HG02938 (cell line): ENCODE measurements at regions not wholly inside any gene's neighbourhood (a gene's known extent, or its start where the extent isn't known, plus 50 kb on each side); places are given as distances from the start of the nearest gene placed in this dataset.
"Not testable (repeated sequence)": the region's sequence is repeated elsewhere in the genome, so short reads cannot be mapped to it uniquely, and the experiment has no call there.

Experiments
- ATAC-seq: cut with Tn5 transposase; IDR thresholded peaks from one replicate; pipeline ENCODE4 v1.9.1; 2021; ENCODE audit warnings: mild to moderate bottlenecking, moderate library complexity; ENCODE audit not compliant: unreplicated experiment

DNA sequence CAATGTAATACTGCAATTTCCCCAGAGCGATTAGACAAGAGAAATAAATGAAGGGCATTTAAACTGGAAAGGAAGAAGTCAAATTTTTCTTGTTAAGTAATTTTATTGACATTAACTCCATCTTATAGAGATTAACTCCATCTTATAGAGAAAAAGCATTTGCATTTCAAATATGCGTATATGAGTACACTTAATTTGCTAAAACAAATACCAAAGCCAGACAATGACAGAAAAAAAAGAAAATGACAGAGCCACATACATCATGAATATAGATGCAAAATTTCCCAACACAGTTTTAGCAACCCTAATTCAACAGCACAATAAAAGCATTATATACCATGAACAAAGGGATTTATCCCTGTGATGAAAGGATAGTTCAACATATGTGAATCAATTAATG is 1293.1 kb upstream of the EYS start:
- ATAC-seq = no peak

DNA sequence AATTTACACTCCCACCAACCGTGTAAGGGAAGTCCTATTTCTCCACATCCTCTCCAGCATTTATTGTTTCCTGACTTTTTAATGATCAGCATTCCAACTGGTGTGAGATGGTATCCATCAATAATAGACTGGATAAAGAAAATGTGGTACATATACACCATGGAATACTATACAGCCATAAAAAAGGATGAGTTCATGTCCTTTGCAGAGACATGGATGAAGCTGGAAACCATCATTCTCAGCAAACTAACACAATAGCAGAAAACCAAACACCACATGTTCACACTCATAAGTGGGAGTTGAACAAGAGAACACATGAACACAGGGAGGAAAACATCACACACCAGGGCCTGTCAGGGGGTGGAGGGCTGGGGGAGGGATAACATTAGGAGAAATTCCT is 1290.6 kb upstream of the EYS start:
- ATAC-seq = not testable (repeated sequence)

- ATAC-seq = no peak
Observed at GRCh38 chr6:66995669-66996068, 1288.6 kb upstream of the EYS start.

GRCh38 chr6:66993708-66994107 is 1286.7 kb upstream of the EYS start:
- ATAC-seq = not testable (repeated sequence)

GRCh38 chr6:66993272-66993671 is 1286.2 kb upstream of the EYS start:
- ATAC-seq = no peak

DNA sequence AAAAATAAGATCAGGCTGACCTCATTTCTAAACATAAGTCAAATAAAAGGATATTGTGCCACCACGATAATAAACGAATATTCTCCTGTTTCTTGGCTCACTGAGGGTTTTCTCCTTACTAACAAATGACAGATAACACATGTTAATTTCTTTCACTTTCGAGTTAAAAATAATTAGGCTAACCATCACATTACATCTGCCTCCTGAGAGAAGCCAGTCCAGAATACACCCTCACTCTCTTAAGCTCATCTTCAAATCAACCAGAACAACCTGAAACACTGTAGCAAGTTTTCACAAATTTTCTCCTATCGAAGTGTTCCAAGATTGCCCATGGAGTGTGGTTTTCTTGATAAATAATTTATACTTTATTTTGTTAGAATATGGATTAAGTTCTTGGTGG is 1285.6 kb upstream of the EYS start:
- ATAC-seq = no peak

DNA sequence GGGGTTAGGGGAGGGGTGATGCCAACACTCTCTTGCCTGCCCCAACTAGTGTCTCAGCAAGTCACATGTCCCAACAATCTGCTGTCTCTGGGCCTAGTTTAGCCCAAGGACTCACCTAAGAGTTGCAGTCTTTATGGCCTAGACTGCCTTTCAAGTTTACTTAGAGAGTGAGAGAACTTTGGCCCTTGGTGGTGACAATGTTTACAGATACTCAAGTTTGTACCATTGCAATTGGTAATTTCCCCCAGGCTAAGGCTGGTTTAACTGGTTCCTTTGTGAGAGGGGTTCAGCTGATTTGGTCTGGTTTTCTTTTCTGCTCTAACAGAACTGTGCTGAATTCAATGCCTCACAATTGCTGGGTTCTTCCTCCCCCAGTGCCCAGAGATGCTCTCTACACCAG is 1279.9 kb upstream of the EYS start:
- ATAC-seq = no peak

GRCh38 chr6:66985816-66986215 is 1278.8 kb upstream of the EYS start:
- ATAC-seq = no peak

DNA sequence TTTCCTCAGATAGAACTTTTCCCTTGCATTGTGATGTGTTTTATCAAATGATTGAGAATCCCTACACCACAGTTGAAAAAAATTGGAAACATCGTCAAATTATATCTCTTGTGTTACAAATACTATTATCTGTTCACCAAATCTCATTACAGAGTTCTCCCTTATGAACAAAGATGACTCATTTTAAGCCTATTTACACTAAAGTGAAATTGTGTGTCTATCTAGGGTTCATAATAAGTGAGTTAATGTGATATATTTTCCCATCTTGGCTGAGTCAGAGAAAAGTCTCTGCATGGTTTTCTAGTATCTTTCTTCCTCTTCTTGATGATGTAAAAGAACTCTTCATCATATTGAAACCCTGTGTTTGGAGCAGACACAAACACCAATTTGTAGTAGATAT is 1263.3 kb upstream of the EYS start:
- ATAC-seq = no peak

DNA sequence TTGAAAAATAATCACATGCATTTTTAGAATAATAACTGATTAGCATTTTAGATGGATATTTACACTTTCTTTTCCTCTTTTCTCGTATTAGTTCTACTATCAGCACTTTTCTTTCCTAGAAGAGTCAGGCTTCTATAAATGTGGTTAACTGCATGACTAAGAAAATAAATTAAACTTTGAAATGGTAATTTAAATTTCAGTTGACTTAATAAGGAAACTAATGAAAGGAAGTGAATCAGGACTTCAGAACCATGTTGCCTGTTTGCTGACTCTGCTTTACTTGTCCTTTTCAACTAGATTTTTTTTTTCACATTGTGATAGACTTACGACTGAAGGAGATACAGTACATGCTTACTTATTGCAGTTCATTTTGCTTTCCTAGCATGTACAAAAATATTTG is 1258.2 kb upstream of the EYS start:
- ATAC-seq = no peak

- ATAC-seq = no peak
Observed at GRCh38 chr6:66964216-66964615, 1257.2 kb upstream of the EYS start.

- ATAC-seq = no peak
Observed at GRCh38 chr6:66962082-66962481, 1255.1 kb upstream of the EYS start.

- ATAC-seq = no peak
Observed at GRCh38 chr6:66961191-66961590, 1254.2 kb upstream of the EYS start.

DNA sequence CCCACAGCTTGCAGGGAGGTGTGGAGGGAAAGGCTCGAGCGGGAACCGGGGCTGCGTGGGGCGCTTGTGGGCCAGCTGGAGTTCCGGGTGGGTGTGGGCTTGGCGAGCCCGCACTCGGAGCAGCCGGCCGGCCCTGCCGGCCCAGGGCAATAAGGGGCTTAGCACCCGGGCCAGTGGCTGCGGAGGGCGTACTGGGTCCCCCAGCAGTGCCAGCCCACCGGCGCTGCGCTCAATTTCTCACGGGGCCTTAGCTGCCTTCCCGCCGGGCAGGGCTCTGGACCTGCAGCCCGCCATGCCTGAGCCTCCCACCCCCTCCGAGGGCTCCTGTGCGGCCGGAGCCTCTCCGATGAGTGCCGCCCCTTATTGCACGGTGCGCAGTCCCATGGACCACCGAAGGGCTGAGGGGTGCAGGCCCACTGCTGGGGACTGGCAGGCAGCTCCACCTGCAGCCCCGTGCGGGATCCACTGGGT is 1242.2 kb upstream of the EYS start:
- ATAC-seq = no peak

GRCh38 chr6:66948106-66948505 is 1241.1 kb upstream of the EYS start:
- ATAC-seq = no peak

DNA sequence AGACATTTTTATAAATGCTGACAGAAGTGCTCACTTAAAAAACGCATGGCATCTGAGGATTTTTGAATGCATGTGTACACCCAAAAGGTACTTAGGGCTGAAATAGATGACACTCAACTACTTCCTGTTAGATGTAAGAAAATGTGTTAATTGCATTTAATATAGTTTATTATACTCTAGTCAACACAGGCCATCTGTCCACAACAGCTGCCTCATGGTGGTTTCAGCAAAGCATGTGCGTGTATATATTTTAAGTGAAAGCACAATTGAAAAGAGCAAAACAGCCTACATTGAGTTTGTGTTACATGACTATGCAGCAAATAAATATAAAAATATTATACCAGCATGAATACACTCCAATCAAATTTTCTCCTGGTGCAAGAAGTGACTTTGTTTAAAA is 1233.0 kb upstream of the EYS start:
- ATAC-seq = no peak

GRCh38 chr6:66937180-66937579 is 1230.2 kb upstream of the EYS start:
- no peak for ATAC-seq

GRCh38 chr6:66935612-66936011 is 1228.6 kb upstream of the EYS start:
- ATAC-seq = no peak

DNA sequence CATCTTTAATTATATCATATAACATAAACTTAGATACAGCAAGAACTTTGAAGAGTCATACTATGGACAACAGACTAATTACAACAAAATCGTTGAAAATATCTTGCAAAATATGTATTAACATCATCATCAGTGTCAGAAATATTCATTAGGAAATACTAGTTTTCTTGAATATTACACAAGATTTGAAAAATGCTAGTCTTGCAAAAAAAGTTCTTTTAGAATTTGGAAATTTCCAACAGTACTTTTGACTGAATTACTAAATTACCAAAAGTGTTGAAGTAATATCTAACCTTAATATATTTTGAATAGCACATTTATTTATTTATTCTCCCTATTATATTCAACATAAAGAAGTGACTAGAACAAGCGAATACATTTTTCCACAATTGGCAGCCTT is 1224.8 kb upstream of the EYS start:
- ATAC-seq = no peak

- no peak for ATAC-seq
Observed at GRCh38 chr6:66930559-66931290, 1223.7 kb upstream of the EYS start.

- no peak for ATAC-seq
Observed at GRCh38 chr6:66926060-66926459, 1219.0 kb upstream of the EYS start.

- no peak for ATAC-seq
Observed at GRCh38 chr6:66913657-66914056, 1206.6 kb upstream of the EYS start.

- ATAC-seq = no peak
Observed at GRCh38 chr6:66902457-66902856, 1195.4 kb upstream of the EYS start.
